GM18526 (cell line): ENCODE measurements at regions not wholly inside any gene's neighbourhood (a gene's known extent, or its start where the extent isn't known, plus 50 kb on each side); places are given as distances from the start of the nearest gene placed in this dataset.

ENCODE experiments used
- POLR2A ChIP-seq: IDR thresholded peaks from 3 replicates; pipeline ENCODE4 v1.6.1; 2011; ENCODE audit not compliant: insufficient read length; ENCODE audit errors: extremely low read depth

GRCh38 chr4:184575306-184575705 is 73.9 kb downstream of the CASP3 start:
- no peak for TF ChIP-seq POLR2A

- TF ChIP-seq POLR2A = no peak
These were observed 74.4 kb downstream of the CASP3 start for GRCh38 chr4:184574861-184575260.

GRCh38 chr4:184573701-184574100 is 75.5 kb downstream of the CASP3 start:
- TF ChIP-seq POLR2A = no peak

- TF ChIP-seq POLR2A = no peak
These were observed 80.5 kb downstream of the CASP3 start for GRCh38 chr4:184568770-184569169.

GRCh38 chr4:184563621-184564020 is 85.6 kb downstream of the CASP3 start:
- TF ChIP-seq POLR2A = no peak

GRCh38 chr4:184558996-184559395 is 84.6 kb upstream of the IRF2 start:
- TF ChIP-seq POLR2A = no peak

GRCh38 chr4:184553891-184554290 is 79.5 kb upstream of the IRF2 start:
- TF ChIP-seq POLR2A = no peak

GRCh38 chr4:184550476-184550875 is 76.1 kb upstream of the IRF2 start:
- no peak for TF ChIP-seq POLR2A

GRCh38 chr4:184548648-184549341 is 74.4 kb upstream of the IRF2 start:
- TF ChIP-seq POLR2A = no peak

- TF ChIP-seq POLR2A = no peak
These were observed 73.9 kb upstream of the IRF2 start for GRCh38 chr4:184548316-184548647.

- TF ChIP-seq POLR2A = no peak
These were observed 70.5 kb upstream of the IRF2 start for GRCh38 chr4:184544788-184545409.

- TF ChIP-seq POLR2A = no peak
These were observed 67.6 kb upstream of the IRF2 start for GRCh38 chr4:184541907-184542306.

GRCh38 chr4:184540307-184540706 is 66.0 kb upstream of the IRF2 start:
- TF ChIP-seq POLR2A = no peak

- TF ChIP-seq POLR2A = no peak
These were observed 63.8 kb upstream of the IRF2 start for GRCh38 chr4:184538023-184538599.

GRCh38 chr4:184537269-184538022 is 63.1 kb upstream of the IRF2 start:
- peak; percentile 63 for TF ChIP-seq POLR2A

GRCh38 chr4:184536881-184537248 is 62.5 kb upstream of the IRF2 start:
- TF ChIP-seq POLR2A = no peak
